Hematopoietic multipotent progenitor cell treated with erythropoietin and hydrocortisone succinate and interleukin-3 and kit ligand, for 17 days (in vitro differentiated cells): ENCODE measurements at regions not wholly inside any gene's neighbourhood (a gene's known extent, or its start where the extent isn't known, plus 50 kb on each side); places are given as distances from the start of the nearest gene placed in this dataset.

Experiments
- DNase-seq: peaks from one replicate; pipeline ENCODE4 v3.0.0-alpha.2; 2015; ENCODE audit warnings: low spot score

DNA sequence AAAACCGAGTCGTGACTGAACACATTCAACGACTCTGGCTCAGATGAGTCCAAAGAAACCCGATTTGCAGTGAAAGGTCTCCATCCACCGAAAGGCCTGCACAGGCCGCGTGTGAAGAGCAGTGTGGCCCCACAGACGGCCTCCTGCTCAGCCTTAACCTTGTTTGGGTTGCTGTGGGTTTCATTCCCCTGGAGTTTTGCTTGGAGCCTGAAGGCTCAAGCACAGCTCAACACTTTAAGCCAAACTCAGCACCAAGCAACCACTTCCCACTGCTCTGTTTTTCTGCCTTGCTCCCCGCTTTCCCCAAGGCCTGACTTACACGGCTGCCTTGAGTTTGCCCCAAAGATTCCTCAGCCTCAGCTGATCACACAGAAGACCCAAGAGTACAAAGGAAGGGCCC lies 398.2 kb upstream of the NFE2L3 start:
- no peak for DNase-seq

- DNase-seq, result no peak
Observed at GRCh38 chr7:25754333-25754732, 397.7 kb upstream of the NFE2L3 start.

GRCh38 chr7:25754751-25755150 lies 397.2 kb upstream of the NFE2L3 start:
- DNase-seq, result no peak

GRCh38 chr7:25756601-25757000 lies 395.4 kb upstream of the NFE2L3 start:
- DNase-seq, result no peak

GRCh38 chr7:25758559-25758958 lies 393.4 kb upstream of the NFE2L3 start:
- DNase-seq, result no peak

- no peak for DNase-seq
Observed at GRCh38 chr7:25759286-25759685, 392.7 kb upstream of the NFE2L3 start.

- DNase-seq, result no peak
Observed at GRCh38 chr7:25759748-25760147, 392.2 kb upstream of the NFE2L3 start.

DNA sequence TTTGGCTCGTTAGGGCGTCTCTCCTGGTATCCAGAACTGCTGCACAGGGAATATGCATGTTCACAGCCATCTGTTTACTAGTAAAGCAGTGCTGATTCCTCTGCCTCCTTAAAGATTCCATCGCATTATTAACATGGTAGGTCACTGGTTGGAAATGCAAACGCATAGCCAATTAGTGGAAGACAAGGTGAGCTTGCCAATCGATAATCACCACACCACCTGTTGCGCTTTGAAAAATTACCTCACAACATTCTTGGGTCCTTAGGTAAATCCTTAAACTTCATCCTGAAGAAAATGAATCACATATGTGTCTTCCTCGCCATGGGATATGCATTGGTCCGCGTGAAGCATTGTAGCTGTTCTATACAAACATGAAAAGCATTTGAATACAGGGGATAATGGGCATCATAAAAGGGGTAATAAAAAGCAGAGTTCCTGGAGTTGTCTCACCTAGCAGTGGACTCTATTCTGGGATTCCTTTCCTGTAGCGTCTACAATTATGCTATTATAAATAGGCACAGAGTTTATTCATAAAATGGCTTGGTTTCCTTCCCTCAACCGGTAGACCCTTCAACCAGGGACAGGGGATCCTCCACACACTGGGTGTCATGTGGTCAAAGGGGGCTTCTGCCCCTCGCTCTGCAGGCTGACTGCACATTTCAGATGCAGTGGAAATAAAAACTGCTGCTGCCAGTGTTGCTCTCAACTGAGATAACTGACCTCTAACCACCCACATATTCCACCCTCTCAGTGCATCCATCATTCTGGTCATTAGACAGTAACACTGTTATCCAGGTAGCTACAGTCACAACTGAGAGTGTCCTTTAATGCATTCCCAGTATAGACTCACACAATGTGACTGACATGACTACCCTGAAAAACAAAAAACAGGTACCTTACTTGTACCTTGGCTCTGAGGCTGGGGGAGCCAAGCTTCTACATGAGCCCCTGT lies 389.2 kb upstream of the NFE2L3 start:
- no peak for DNase-seq

- DNase-seq, result no peak
Observed at GRCh38 chr7:25763463-25763860, 388.5 kb upstream of the NFE2L3 start.

- no peak for DNase-seq
Observed at GRCh38 chr7:25765110-25765655, 386.8 kb upstream of the NFE2L3 start.

GRCh38 chr7:25770235-25770634 lies 381.8 kb upstream of the NFE2L3 start:
- DNase-seq, result no peak

- DNase-seq, result no peak
Observed at GRCh38 chr7:25770670-25771069, 381.3 kb upstream of the NFE2L3 start.

DNA sequence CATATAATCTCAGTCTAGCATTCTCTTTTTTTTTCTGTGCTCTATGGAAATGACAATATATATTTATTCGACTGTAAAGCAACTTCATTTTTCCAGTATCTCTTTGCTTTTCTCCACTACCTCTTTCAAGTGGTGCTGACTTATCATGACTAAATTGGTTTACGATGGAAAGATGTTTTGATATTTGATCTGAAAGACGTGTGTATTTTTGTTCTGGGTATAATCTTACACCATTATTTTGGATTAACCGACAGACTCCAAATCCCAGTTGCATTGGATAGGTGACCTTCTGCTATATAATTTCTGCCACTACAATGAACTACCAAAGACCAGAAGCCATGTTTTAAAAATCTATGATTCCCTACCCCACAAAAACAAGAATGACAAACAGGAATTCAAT lies 380.5 kb upstream of the NFE2L3 start:
- no peak for DNase-seq

- DNase-seq, result no peak
Observed at GRCh38 chr7:25772802-25773201, 379.2 kb upstream of the NFE2L3 start.

GRCh38 chr7:25774675-25775074 lies 377.3 kb upstream of the NFE2L3 start:
- DNase-seq, result no peak

DNA sequence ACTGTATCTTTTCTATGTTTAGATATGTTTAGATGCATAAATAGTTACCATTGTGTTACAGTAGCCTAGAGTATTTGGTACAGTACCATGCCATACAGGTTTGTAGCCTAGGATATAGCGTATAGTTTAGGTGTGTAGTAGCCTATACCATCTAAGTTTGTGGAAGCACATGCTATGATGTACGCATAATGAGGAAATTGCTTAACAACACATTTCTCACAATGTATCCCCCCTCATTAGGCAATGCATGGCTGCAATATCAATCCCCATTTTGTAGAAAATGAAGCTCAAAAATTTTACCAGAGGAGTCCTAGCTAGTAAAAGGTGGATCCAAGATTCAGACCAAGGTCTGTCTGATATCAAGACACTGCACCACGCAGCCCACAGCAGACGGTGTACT lies 376.4 kb upstream of the NFE2L3 start:
- DNase-seq, result no peak

GRCh38 chr7:25775999-25776743 lies 375.8 kb upstream of the NFE2L3 start:
- peak; percentile 8 for DNase-seq

DNA sequence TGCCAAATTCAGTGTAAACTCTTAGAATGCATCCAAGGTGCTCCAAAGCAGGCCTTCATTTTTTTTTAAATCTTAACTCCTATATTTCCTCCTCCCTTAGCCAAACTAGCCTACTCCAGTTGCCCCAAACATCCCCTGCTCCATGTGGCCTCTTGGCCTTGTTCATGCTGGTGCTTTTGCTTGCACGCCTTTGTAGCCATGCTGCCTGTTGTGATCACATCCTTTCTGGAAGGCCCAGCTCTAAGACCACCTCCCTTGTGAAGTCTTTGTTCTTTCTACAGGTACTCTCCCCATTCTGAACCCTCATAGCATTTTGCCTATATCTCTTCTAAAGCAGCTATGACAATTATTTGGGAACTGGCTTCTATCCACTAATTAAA lies 375.3 kb upstream of the NFE2L3 start:
- DNase-seq, result no peak

DNA sequence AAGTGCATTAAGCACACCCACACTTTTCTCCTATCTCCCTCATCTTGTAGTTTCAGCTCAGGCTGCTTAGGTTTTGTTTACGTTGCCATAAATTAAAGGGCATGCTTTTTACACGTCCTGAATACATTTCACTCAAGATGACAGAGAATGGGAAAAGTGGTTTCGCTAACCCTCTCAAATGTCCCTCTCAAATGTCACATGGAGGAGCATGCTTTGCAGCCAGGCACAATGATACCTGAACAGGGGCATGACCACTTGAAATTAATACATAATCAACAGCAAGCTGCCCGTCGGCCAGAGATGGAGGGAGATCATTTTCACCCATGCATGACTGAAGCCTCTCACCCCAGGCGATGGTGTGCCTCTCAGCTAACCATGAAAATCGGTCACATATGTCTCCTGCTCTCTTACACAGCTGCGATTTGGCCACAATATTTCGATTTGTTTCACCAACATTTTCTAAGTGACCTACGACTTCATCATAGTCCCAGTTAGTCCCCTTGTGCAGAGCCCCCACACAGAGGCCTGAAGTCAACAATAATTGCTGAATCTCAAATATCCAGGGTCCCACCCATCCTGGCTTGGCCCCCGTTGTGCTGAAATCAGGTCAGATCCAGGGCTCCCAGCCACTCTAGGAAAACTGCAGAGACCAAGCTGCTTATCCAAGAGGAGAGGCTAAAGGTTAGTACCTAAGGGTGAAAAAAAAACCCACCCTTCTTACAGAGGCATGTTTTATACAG lies 373.9 kb upstream of the NFE2L3 start:
- no peak for DNase-seq

GRCh38 chr7:25779002-25779546 lies 372.9 kb upstream of the NFE2L3 start:
- no peak for DNase-seq

- peak; percentile 13 for DNase-seq
Observed at GRCh38 chr7:25780904-25781303, 371.1 kb upstream of the NFE2L3 start.

GRCh38 chr7:25781704-25782103 lies 370.3 kb upstream of the NFE2L3 start:
- DNase-seq, result peak; percentile 41
